AG09319 (cell line): ENCODE measurements at regions not wholly inside any gene's neighbourhood (a gene's known extent, or its start where the extent isn't known, plus 50 kb on each side); places are given as distances from the start of the nearest gene placed in this dataset.

Experiments used
- DNase-seq: peaks from one replicate; pipeline ENCODE4 v3.0.0-alpha.2; 2010; ENCODE audit warnings: low read depth; ENCODE audit errors: extremely low read depth
- TF ChIP-seq, protein P1 (sequence below): IDR thresholded peaks from 2 replicates; pipeline ENCODE4 v1.5.1; 2011; ENCODE audit warnings: low read depth, mild to moderate bottlenecking, inconsistent platforms, low read length, moderate library complexity

DNA sequence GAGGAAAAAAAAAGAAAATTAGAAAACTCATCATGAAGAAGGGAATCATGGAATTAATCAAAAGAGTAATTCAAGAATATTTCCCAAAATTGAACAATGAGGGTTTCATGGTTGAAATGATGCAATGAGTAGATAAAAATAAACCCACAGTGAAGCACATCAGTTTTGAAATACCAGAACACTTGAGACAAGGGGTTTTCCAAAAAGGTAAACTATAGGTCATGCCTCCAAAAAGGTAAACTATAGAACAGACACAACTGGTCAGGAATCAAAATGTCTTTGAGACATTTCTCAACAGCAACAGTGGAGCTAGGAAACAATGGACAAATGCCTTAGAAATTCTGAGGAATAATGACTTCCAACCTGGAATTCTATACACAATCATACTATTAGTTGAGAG, 60.2 kb upstream of the PCSK5 start:
- TF ChIP-seq, protein P1, sequence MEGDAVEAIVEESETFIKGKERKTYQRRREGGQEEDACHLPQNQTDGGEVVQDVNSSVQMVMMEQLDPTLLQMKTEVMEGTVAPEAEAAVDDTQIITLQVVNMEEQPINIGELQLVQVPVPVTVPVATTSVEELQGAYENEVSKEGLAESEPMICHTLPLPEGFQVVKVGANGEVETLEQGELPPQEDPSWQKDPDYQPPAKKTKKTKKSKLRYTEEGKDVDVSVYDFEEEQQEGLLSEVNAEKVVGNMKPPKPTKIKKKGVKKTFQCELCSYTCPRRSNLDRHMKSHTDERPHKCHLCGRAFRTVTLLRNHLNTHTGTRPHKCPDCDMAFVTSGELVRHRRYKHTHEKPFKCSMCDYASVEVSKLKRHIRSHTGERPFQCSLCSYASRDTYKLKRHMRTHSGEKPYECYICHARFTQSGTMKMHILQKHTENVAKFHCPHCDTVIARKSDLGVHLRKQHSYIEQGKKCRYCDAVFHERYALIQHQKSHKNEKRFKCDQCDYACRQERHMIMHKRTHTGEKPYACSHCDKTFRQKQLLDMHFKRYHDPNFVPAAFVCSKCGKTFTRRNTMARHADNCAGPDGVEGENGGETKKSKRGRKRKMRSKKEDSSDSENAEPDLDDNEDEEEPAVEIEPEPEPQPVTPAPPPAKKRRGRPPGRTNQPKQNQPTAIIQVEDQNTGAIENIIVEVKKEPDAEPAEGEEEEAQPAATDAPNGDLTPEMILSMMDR, result no peak
- no peak for DNase-seq

DNA sequence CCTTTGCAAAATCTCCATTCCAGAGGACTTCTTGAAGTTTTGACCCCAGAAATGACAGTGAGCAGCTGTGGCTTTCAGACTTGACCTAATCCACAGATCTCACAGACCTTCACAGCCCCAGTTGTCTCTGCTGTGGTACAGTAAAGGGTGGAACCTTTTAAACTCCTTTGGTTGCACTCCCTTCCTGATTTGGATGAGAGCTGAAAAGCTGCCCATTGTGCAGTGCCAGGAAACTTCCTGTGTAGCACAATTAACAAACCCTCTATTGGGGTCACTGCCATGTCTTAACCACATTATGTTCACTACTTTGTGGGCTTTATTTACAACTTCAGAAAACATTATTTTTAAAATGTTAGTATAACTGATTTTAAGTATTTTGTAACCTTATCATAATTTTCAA, 56.7 kb upstream of the PCSK5 start:
- TF ChIP-seq, protein P1, result no peak
- no peak for DNase-seq

DNA sequence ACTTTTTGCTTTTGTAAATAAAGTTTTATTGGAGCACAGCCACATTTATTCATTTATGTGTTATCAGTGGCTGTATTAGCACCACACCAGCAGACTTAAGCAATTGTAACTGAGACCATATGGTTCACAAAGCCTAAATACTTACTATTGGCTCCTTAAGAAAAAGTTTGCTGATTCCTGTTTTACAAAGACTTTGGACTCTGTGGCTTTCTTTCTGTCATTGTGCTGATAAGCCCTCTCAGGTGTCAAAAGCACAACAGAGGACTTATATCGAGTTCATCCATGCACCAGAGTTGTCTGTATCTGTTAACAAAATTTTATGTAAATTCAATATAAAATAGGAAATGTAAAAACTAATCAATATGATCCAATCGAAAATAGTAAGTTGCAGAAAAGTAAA, 55.6 kb upstream of the PCSK5 start:
- DNase-seq, result no peak
- TF ChIP-seq, protein P1, result no peak
